ENCODE measurements at regions not wholly inside any gene's neighbourhood (a gene's known extent, or its start where the extent isn't known, plus 50 kb on each side); places are given as distances from the start of the nearest gene placed in this dataset.

- peak in 1 of 2 donors; percentile 81 for DNase-seq (ENCODE audit: low spot score in 2 of 2)
- 83 to 88% methylated on average over 2 to 4 of the region's 4 CpGs for WGBS, 2 donors
- H3K4me3 ChIP-seq (ENCODE audit: low read depth, poor library complexity, severe bottlenecking): no peak overlapping the region
- intact Hi-C loops (cut with DNase I; ENCODE audit: low total_unique reads): no loop called here
- no peak for TF ChIP-seq CTCF (IDR thresholded peaks at IDR 0.05)
- no peak for TF ChIP-seq POLR2A (IDR thresholded peaks at IDR 0.05)
Observed at GRCh38 chr2:129004940-129005490, 686.3 kb upstream of the HS6ST1 start.

GRCh38 chr2:129006135-129006886 is 687.6 kb upstream of the HS6ST1 start:
- TF ChIP-seq CTCF (IDR thresholded peaks at IDR 0.05) (no peak), POLR2A (IDR thresholded peaks at IDR 0.05) (no peak)
- no peak overlapping the region for H3K4me3 ChIP-seq (ENCODE audit: low read depth, poor library complexity, severe bottlenecking)
- 75 to 79% methylated on average over 19 of the region's 19 CpGs for WGBS, 2 donors
- intact Hi-C loops (cut with DNase I; ENCODE audit: low total_unique reads): no loop called here
- no peak for DNase-seq (ENCODE audit: low spot score in 2 of 2)

GRCh38 chr2:129006901-129007300 is 688.2 kb upstream of the HS6ST1 start:
- no peak for DNase-seq (ENCODE audit: low spot score in 2 of 2)
- TF ChIP-seq POLR2A (IDR thresholded peaks at IDR 0.05) (no peak), CTCF (IDR thresholded peaks at IDR 0.05) (no peak)
- intact Hi-C loops (cut with DNase I; ENCODE audit: low total_unique reads): no loop called here
- no peak overlapping the region for H3K4me3 ChIP-seq (ENCODE audit: low read depth, poor library complexity, severe bottlenecking)
- 88 to 91% methylated on average over 6 of the region's 6 CpGs for WGBS, 2 donors

- no peak for DNase-seq (ENCODE audit: low spot score in 2 of 2)
- H3K4me3 ChIP-seq (ENCODE audit: low read depth, poor library complexity, severe bottlenecking): no peak overlapping the region
- 73 to 78% methylated on average over 5 of the region's 5 CpGs for WGBS, 2 donors
- TF ChIP-seq CTCF (IDR thresholded peaks at IDR 0.05) (no peak), POLR2A (IDR thresholded peaks at IDR 0.05) (no peak)
- intact Hi-C loops (cut with DNase I; ENCODE audit: low total_unique reads): no loop called here
Observed at GRCh38 chr2:129008055-129008880, 689.6 kb upstream of the HS6ST1 start.

GRCh38 chr2:129008881-129009554 is 690.4 kb upstream of the HS6ST1 start:
- H3K4me3 ChIP-seq (ENCODE audit: low read depth, poor library complexity, severe bottlenecking): no peak overlapping the region
- intact Hi-C loops (cut with DNase I; ENCODE audit: low total_unique reads): no loop called here
- 80 to 84% methylated on average over 12 of the region's 12 CpGs for WGBS, 2 donors
- no peak for TF ChIP-seq CTCF (IDR thresholded peaks at IDR 0.05)
- TF ChIP-seq POLR2A (IDR thresholded peaks at IDR 0.05): no peak
- DNase-seq (ENCODE audit: low spot score in 2 of 2): no peak

All from lower leg skin (tissue), 4 donors.